Kidney (tissue), 13 donors: ENCODE measurements at regions not wholly inside any gene's neighbourhood (a gene's known extent, or its start where the extent isn't known, plus 50 kb on each side); places are given as distances from the start of the nearest gene placed in this dataset.

Experiments used
- DNase-seq, 5 donors: peaks; one replicate each; pipeline ENCODE4 v3.0.0-alpha.2; 2013 to 2020
- FAIRE-seq: peaks from 2 replicates; lab custom pipeline; 2012; peaks lifted over from hg19 to GRCh38; lab: Jason Lieb, UNC
- H3K27ac ChIP-seq, 2 donors: one replicate each; pipeline ENCODE4 v1.7.0; 2013; ENCODE audit warnings: low read depth in 2 of 2, low read length in 2 of 2, inconsistent platforms in 1 of 2
- H3K27me3 ChIP-seq: one replicate; pipeline ENCODE4 v1.7.1; 2013; ENCODE audit warnings: low read length, inconsistent platforms; ENCODE audit not compliant: control insufficient read depth, insufficient read depth
- H3K36me3 ChIP-seq, 3 donors: one replicate each; pipeline versions ENCODE4 v1.7.0 to v1.7.1; 2013; ENCODE audit warnings: low read length in 3 of 3, control low read depth in 1 of 3, inconsistent platforms in 1 of 3; ENCODE audit not compliant: insufficient read depth in 3 of 3, control insufficient read depth in 2 of 3
- H3K4me1 ChIP-seq, 3 donors: one replicate each; pipeline versions ENCODE4 v1.7.0 to v1.7.1; 2013; ENCODE audit warnings: low read length in 3 of 3, inconsistent platforms in 1 of 3, low read depth in 1 of 3; ENCODE audit not compliant: control insufficient read depth in 2 of 3, insufficient read depth in 2 of 3
- H3K4me3 ChIP-seq, 3 donors: one replicate each; pipeline versions ENCODE4 v1.7.0 to v1.8.1; 2013; ENCODE audit warnings: low read length in 3 of 3, control low read depth in 1 of 3, inconsistent platforms in 1 of 3
- H3K9ac ChIP-seq, 3 donors: one replicate each; pipeline versions ENCODE4 v1.7.0 to v1.7.1; 2013; ENCODE audit warnings: low read length in 3 of 3, control low read depth in 1 of 3, inconsistent platforms in 1 of 3
- H3K9me3 ChIP-seq, 3 donors: one replicate each; pipeline versions ENCODE4 v1.7.0 to v1.7.1; 2013; ENCODE audit warnings: low read length in 3 of 3, control low read depth in 1 of 3, inconsistent platforms in 1 of 3; ENCODE audit not compliant: control insufficient read depth in 2 of 3, insufficient read depth in 1 of 3
- CTCF ChIP-seq: IDR thresholded peaks from 3 replicates; pipeline ENCODE4 v1.5.1; 2012; ENCODE audit warnings: mild to moderate bottlenecking, moderate library complexity, borderline replicate concordance; ENCODE audit not compliant: insufficient read depth; ENCODE audit errors: extremely low read depth
- intact Hi-C: fragments of 100-400 bp; cut with DNase I; formaldehyde crosslinking; loops from one replicate; pipeline ENCODE4 v1.11.1; 2022
- donor health status: control.
- donor health status: control.
- donor health status: control.
- donor health status: control.
- donor health status: control.
- donor health status: DM: yes; HTN: yes; CAD: no.
- donor health status: Normal renal cell carcinoma (clear cell type).

- no peak for FAIRE-seq
- intact Hi-C loops = no loop called here
- Histone ChIP-seq H3K36me3 (no peaks in the 10 kb centered on the region), H3K4me3 (no peak overlapping the region), H3K4me1 (no peaks in the 10 kb centered on the region), H3K9ac (no peak overlapping the region), H3K27ac (no peak overlapping the region), H3K27me3 (no peaks in the 10 kb centered on the region), H3K9me3 (no peaks in the 10 kb centered on the region)
- no peak for TF ChIP-seq CTCF
- DNase-seq = no peak
Measured at GRCh38 chr14:86357119-86357518, 827.2 kb downstream of the FLRT2 start.

GRCh38 chr14:86346818-86347384 lies 817.0 kb downstream of the FLRT2 start:
- H3K36me3 ChIP-seq = no peaks in the 10 kb centered on the region
- no peak for FAIRE-seq
- no peak overlapping the region for H3K9ac ChIP-seq
- no peaks in the 10 kb centered on the region for H3K27me3 ChIP-seq
- H3K4me3 ChIP-seq = no peak overlapping the region
- no peaks in the 10 kb centered on the region for H3K4me1 ChIP-seq
- no peak overlapping the region for H3K27ac ChIP-seq
- H3K9me3 ChIP-seq = no peaks in the 10 kb centered on the region
- intact Hi-C loops = no loop called here
- TF ChIP-seq CTCF = no peak
- DNase-seq = no peak

DNA sequence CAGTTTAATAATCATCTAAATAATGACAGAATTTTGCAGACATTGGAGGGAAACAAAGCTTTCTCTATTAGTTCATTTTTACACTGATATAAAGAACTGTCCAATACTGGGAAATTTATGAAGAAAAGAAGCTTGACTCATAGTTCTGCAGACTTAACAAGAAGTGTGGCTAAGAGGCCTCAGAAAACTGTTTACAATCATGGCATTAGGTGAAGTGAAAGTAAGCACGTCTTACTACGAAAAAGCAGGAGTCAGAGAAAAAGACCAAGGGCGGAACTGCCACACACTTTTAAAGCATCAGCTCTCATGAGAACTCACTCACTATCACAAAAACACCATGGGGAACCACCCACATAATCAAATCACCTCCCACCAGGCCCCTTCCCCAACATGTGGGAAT lies 804.4 kb downstream of the FLRT2 start:
- FAIRE-seq = no peak
- no peaks in the 10 kb centered on the region for H3K36me3 ChIP-seq
- H3K27me3 ChIP-seq = no peaks in the 10 kb centered on the region
- TF ChIP-seq CTCF = no peak
- no peak overlapping the region for H3K4me3 ChIP-seq
- no peaks in the 10 kb centered on the region for H3K4me1 ChIP-seq
- no peaks in the 10 kb centered on the region for H3K9me3 ChIP-seq
- DNase-seq = no peak
- no peak overlapping the region for H3K27ac ChIP-seq
- intact Hi-C loops = no loop called here
- H3K9ac ChIP-seq = no peak overlapping the region

- no peak for DNase-seq
- Histone ChIP-seq H3K9ac (no peak overlapping the region), H3K27ac (no peak overlapping the region), H3K9me3 (no peaks in the 10 kb centered on the region), H3K36me3 (no peaks in the 10 kb centered on the region), H3K27me3 (no peaks in the 10 kb centered on the region), H3K4me3 (no peak overlapping the region), H3K4me1 (no peaks in the 10 kb centered on the region)
- TF ChIP-seq CTCF = no peak
- no peak for FAIRE-seq
- intact Hi-C loops = no loop called here
Measured at GRCh38 chr14:86333493-86333892, 803.5 kb downstream of the FLRT2 start.
